ENCODE measurements at regions not wholly inside any gene's neighbourhood (a gene's known extent, or its start where the extent isn't known, plus 50 kb on each side); places are given as distances from the start of the nearest gene placed in this dataset.

- TF ChIP-seq EZH2 (IDR thresholded peaks at IDR 0.05) (no peak), POLR2AphosphoS5 (IDR thresholded peaks at IDR 0.05; ENCODE audit: borderline replicate concordance, low read depth, low read length) (no peak), FOXP2 (optimal IDR thresholded peaks at IDR 0.05; ENCODE audit: control extremely low read depth, extremely low read length, insufficient read depth) (no peak)
Observed at GRCh38 chr4:154988511-154988910, 207.4 kb downstream of the RBM46 start.
